ENCODE measurements at regions not wholly inside any gene's neighbourhood (a gene's known extent, or its start where the extent isn't known, plus 50 kb on each side); places are given as distances from the start of the nearest gene placed in this dataset.

GRCh38 chr6:55960344-55960743 lies 85.0 kb upstream of the BMP5 start:
- no peaks in the 10 kb centered on the region for H3K4me1 Mint-ChIP-seq (ENCODE audit: low read depth, unreplicated experiment)
- TF ChIP-seq CTCF (IDR thresholded peaks at IDR 0.05; ENCODE audit: unreplicated experiment) = no peak
- H3K9me3 Mint-ChIP-seq (ENCODE audit: low read depth, unreplicated experiment) = no peaks in the 10 kb centered on the region
- intact Hi-C loops (cut with micrococcal nuclease; ENCODE audit: unreplicated experiment) = no loop called here
- DNase-seq = no peak
- CTCF ChIA-PET = no interaction called here
- H3K27me3 Mint-ChIP-seq (ENCODE audit: unreplicated experiment) = no peaks in the 10 kb centered on the region
- H3K27ac Mint-ChIP-seq (ENCODE audit: unreplicated experiment) = no peak overlapping the region
- peaks cover 4% of the 10 kb centered on the region for H3K36me3 Mint-ChIP-seq (ENCODE audit: insufficient read depth, unreplicated experiment)
- BruUV-seq (replicated peaks) = no TSS peak
- no peak overlapping the region for H3K4me3 Mint-ChIP-seq (ENCODE audit: low read depth, unreplicated experiment)

GRCh38 chr6:55958790-55959189 lies 83.4 kb upstream of the BMP5 start:
- no peak for TF ChIP-seq CTCF (IDR thresholded peaks at IDR 0.05; ENCODE audit: unreplicated experiment)
- H3K9me3 Mint-ChIP-seq (ENCODE audit: low read depth, unreplicated experiment) = no peaks in the 10 kb centered on the region
- CTCF ChIA-PET = no interaction called here
- DNase-seq = no peak
- intact Hi-C loops (cut with micrococcal nuclease; ENCODE audit: unreplicated experiment) = no loop called here
- H3K27me3 Mint-ChIP-seq (ENCODE audit: unreplicated experiment) = no peaks in the 10 kb centered on the region
- BruUV-seq (replicated peaks) = no TSS peak
- peaks cover 1% of the 10 kb centered on the region for H3K4me1 Mint-ChIP-seq (ENCODE audit: low read depth, unreplicated experiment)
- H3K36me3 Mint-ChIP-seq (ENCODE audit: insufficient read depth, unreplicated experiment) = peaks cover 4% of the 10 kb centered on the region
- no peak overlapping the region for H3K4me3 Mint-ChIP-seq (ENCODE audit: low read depth, unreplicated experiment)
- H3K27ac Mint-ChIP-seq (ENCODE audit: unreplicated experiment) = no peak overlapping the region

GRCh38 chr6:55957961-55958422 lies 82.6 kb upstream of the BMP5 start:
- intact Hi-C loops (cut with micrococcal nuclease; ENCODE audit: unreplicated experiment) = no loop called here
- H3K4me3 Mint-ChIP-seq (ENCODE audit: low read depth, unreplicated experiment) = no peak overlapping the region
- no peaks in the 10 kb centered on the region for H3K27me3 Mint-ChIP-seq (ENCODE audit: unreplicated experiment)
- no TSS peak for BruUV-seq (replicated peaks)
- H3K4me1 Mint-ChIP-seq (ENCODE audit: low read depth, unreplicated experiment) = peaks cover 9% of the 10 kb centered on the region
- no peak for DNase-seq
- TF ChIP-seq CTCF (IDR thresholded peaks at IDR 0.05; ENCODE audit: unreplicated experiment) = no peak
- peaks cover 4% of the 10 kb centered on the region for H3K36me3 Mint-ChIP-seq (ENCODE audit: insufficient read depth, unreplicated experiment)
- no peak overlapping the region for H3K27ac Mint-ChIP-seq (ENCODE audit: unreplicated experiment)
- H3K9me3 Mint-ChIP-seq (ENCODE audit: low read depth, unreplicated experiment) = no peaks in the 10 kb centered on the region
- CTCF ChIA-PET = no interaction called here

- CTCF ChIA-PET = interaction anchor here (0.9 kb wide), 1 partner anchor 14 kb away, joined by 4 read pairs; no protein-coding TSS in a partner anchor
Measured at GRCh38 chr6:55955684-55956083, 80.3 kb upstream of the BMP5 start.

More at GRCh38 chr6:55955684-55956083, 80.3 kb upstream of the BMP5 start:
- Mint-ChIP-seq H3K36me3 (ENCODE audit: insufficient read depth, unreplicated experiment) (peaks cover 4% of the 10 kb centered on the region), H3K4me3 (ENCODE audit: low read depth, unreplicated experiment) (no peak overlapping the region), H3K27me3 (ENCODE audit: unreplicated experiment) (no peaks in the 10 kb centered on the region), H3K4me1 (ENCODE audit: low read depth, unreplicated experiment) (peaks cover 14% of the 10 kb centered on the region), H3K9me3 (ENCODE audit: low read depth, unreplicated experiment) (no peaks in the 10 kb centered on the region), H3K27ac (ENCODE audit: unreplicated experiment) (no peak overlapping the region)
- intact Hi-C loops (cut with micrococcal nuclease; ENCODE audit: unreplicated experiment) = no loop called here
- BruUV-seq (replicated peaks) = no TSS peak
- TF ChIP-seq CTCF (IDR thresholded peaks at IDR 0.05; ENCODE audit: unreplicated experiment) = no peak
- no peak for DNase-seq
